Effector memory CD8-positive, alpha-beta T cell (primary cell): ENCODE measurements at regions not wholly inside any gene's neighbourhood (a gene's known extent, or its start where the extent isn't known, plus 50 kb on each side); places are given as distances from the start of the nearest gene placed in this dataset.
"Not testable (repeated sequence)": the region's sequence is repeated elsewhere in the genome, so short reads cannot be mapped to it uniquely, and the experiment has no call there.

Source experiments
- ATAC-seq: fragments of 150-1000 bp; cut with Tn5 transposase; replicated peaks from 2 replicates; pipeline ENCODE4 v1.10.0; 2021; ENCODE audit warnings: mild to moderate bottlenecking, moderate library complexity
- DNase-seq, 3 experiments: peaks; one replicate each; pipeline ENCODE4 v3.0.0; 2021
- H3K27ac Mint-ChIP-seq, 2 donors: one replicate each; pipeline ENCODE4 v1.8.0; 2022; ENCODE audit warnings: mild to moderate bottlenecking in 2 of 2, mixed read lengths in 2 of 2, moderate library complexity in 2 of 2
- H3K27me3 Mint-ChIP-seq, 2 donors: one replicate each; pipeline ENCODE4 v1.8.0; 2022; ENCODE audit warnings: mixed read lengths in 2 of 2
- H3K36me3 Mint-ChIP-seq: one replicate; pipeline ENCODE4 v1.8.0; 2022; ENCODE audit warnings: mild to moderate bottlenecking, moderate library complexity, mixed read lengths; ENCODE audit not compliant: insufficient read depth
- H3K4me1 Mint-ChIP-seq, 2 donors: one replicate each; pipeline ENCODE4 v1.8.0; 2022; ENCODE audit warnings: low read depth in 2 of 2, mixed read lengths in 2 of 2
- H3K4me3 Mint-ChIP-seq, 2 donors: one replicate each; pipeline ENCODE4 v1.8.0; 2022; ENCODE audit warnings: mild to moderate bottlenecking in 2 of 2, mixed read lengths in 2 of 2, moderate library complexity in 2 of 2
- H3K9me3 Mint-ChIP-seq, 2 donors: one replicate each; pipeline ENCODE4 v1.8.0; 2022; ENCODE audit warnings: mixed read lengths in 2 of 2

GRCh38 chr11:63313198-63313597 lies 56.4 kb upstream of the SLC22A9 start:
- DNase-seq, H3K4me3 Mint-ChIP-seq, H3K4me1 Mint-ChIP-seq, H3K36me3 Mint-ChIP-seq, ATAC-seq, H3K27ac Mint-ChIP-seq: not testable (repeated sequence)
- Mint-ChIP-seq H3K9me3 (peaks cover 3 to 16% of the 10 kb centered on the region in 2 donors), H3K27me3 (peaks cover 62 to 70% of the 10 kb centered on the region in 2 donors)

- Mint-ChIP-seq H3K36me3 (no peaks in the 10 kb centered on the region), H3K4me3 (no peak overlapping the region), H3K27ac (no peak overlapping the region), H3K9me3 (peaks cover 0 to under 1% of the 10 kb centered on the region in 2 donors), H3K4me1 (no peaks in the 10 kb centered on the region), H3K27me3 (peaks cover 69 to 76% of the 10 kb centered on the region in 2 donors)
- DNase-seq (no peak), ATAC-seq (no peak)
These were observed 54.9 kb upstream of the SLC22A25 start for GRCh38 chr11:63298258-63298657.
